Prostate gland (tissue), 2 donors: ENCODE measurements at regions not wholly inside any gene's neighbourhood (a gene's known extent, or its start where the extent isn't known, plus 50 kb on each side); places are given as distances from the start of the nearest gene placed in this dataset.

Experiments
- DNase-seq: peaks from one replicate; pipeline ENCODE4 v3.0.0-alpha.2; 2019; ENCODE audit warnings: low spot score
- H3K27ac ChIP-seq, 2 donors: fragments of 200-600 bp; sonication (generic); 2 replicates each; pipeline ENCODE4 v1.5.1; 2017 to 2019
- H3K27me3 ChIP-seq: fragments of 200-600 bp; sonication (generic); replicated peaks from 2 replicates; pipeline ENCODE4 v1.5.1; 2019; ENCODE audit not compliant: insufficient read depth
- H3K36me3 ChIP-seq, 2 donors: fragments of 200-600 bp; sonication (generic); 1 replicate in 1 of 2; 2 replicates in 1 of 2; pipeline versions ENCODE4 v1.5.1 to v1.8.1; 2017 to 2019
- H3K4me1 ChIP-seq: fragments of 200-600 bp; sonication (generic); replicated peaks from 2 replicates; pipeline ENCODE4 v1.5.1; 2019
- H3K4me3 ChIP-seq, 2 donors: fragments of 200-600 bp; sonication (generic); 2 replicates each; pipeline ENCODE4 v1.5.1; 2017 to 2019
- H3K9me3 ChIP-seq: fragments of 200-600 bp; sonication (generic); 2 replicates; pipeline ENCODE4 v1.5.1; 2017
- CTCF ChIP-seq, 4 experiments: fragments of 200-600 bp in 2 of 4; fragments of 450-650 bp in 2 of 4; sonication (generic) in 2 of 4; IDR thresholded peaks; 1 replicate in 3 of 4; 2 replicates in 1 of 4; pipeline ENCODE4 v1.5.1; 2016 to 2019; ENCODE audit warnings: antibody characterized with exemption in 4 of 4, mild to moderate bottlenecking in 2 of 4, moderate library complexity in 2 of 4
- POLR2A ChIP-seq: fragments of 450-650 bp; IDR thresholded peaks from one replicate; pipeline ENCODE4 v1.6.1; 2016; ENCODE audit warnings: antibody characterized with exemption, mild to moderate bottlenecking
- POLR2AphosphoS5 ChIP-seq: sonication (generic); formaldehyde crosslinking; IDR thresholded peaks from one replicate; pipeline ENCODE4 v1.6.1; 2017; ENCODE audit warnings: antibody characterized with exemption
- WGBS: methylation state at CpG from one replicate; pipeline ENCODE4 v1.1.5; 2018; 5-methylcytosine and 5-hydroxymethylcytosine counted together
- intact Hi-C: fragments of 100-400 bp; cut with DNase I; formaldehyde crosslinking; loops from one replicate; pipeline ENCODE4 v1.14.2; 2022

- intact Hi-C loops = no loop called here
- DNase-seq = no peak
- no peak overlapping the region for H3K27ac ChIP-seq
- no peaks in the 10 kb centered on the region for H3K4me1 ChIP-seq
- H3K4me3 ChIP-seq = no peak overlapping the region
- no peak for TF ChIP-seq POLR2AphosphoS5
- no peaks in the 10 kb centered on the region for H3K36me3 ChIP-seq
- H3K27me3 ChIP-seq = no peaks in the 10 kb centered on the region
- H3K9me3 ChIP-seq = no peaks in the 10 kb centered on the region
Observed at GRCh38 chr6:14644381-14644780, 526.8 kb downstream of the CD83 start.

- Histone ChIP-seq H3K36me3 (no peaks in the 10 kb centered on the region), H3K4me3 (no peak overlapping the region), H3K9me3 (no peaks in the 10 kb centered on the region), H3K27me3 (no peaks in the 10 kb centered on the region), H3K4me1 (no peaks in the 10 kb centered on the region), H3K27ac (no peak overlapping the region)
- TF ChIP-seq POLR2AphosphoS5 = no peak
- no peak for TF ChIP-seq CTCF (IDR thresholded peaks at IDR 0.05)
- no peak for TF ChIP-seq POLR2A
- no peak for DNase-seq
- intact Hi-C loops = no loop called here
- WGBS = 79% methylated on average over 5 of the region's 5 CpGs
Observed at GRCh38 chr6:14645221-14645620, 527.6 kb downstream of the CD83 start.

GRCh38 chr6:14645841-14646240 is 528.3 kb downstream of the CD83 start:
- H3K9me3 ChIP-seq = no peaks in the 10 kb centered on the region
- TF ChIP-seq POLR2A (no peak), CTCF (IDR thresholded peaks at IDR 0.05) (no peak), POLR2AphosphoS5 (no peak)
- no peaks in the 10 kb centered on the region for H3K36me3 ChIP-seq
- WGBS = 95% methylated on average over 3 of the region's 3 CpGs
- H3K4me1 ChIP-seq = no peaks in the 10 kb centered on the region
- no peaks in the 10 kb centered on the region for H3K27me3 ChIP-seq
- no peak overlapping the region for H3K27ac ChIP-seq
- intact Hi-C loops = no loop called here
- no peak for DNase-seq
- H3K4me3 ChIP-seq = no peak overlapping the region

GRCh38 chr6:14646371-14646770 is 528.8 kb downstream of the CD83 start:
- H3K4me3 ChIP-seq = no peak overlapping the region
- no peaks in the 10 kb centered on the region for H3K4me1 ChIP-seq
- no peaks in the 10 kb centered on the region for H3K36me3 ChIP-seq
- H3K27me3 ChIP-seq = no peaks in the 10 kb centered on the region
- 88% methylated on average over 1 of the region's 1 CpG for WGBS
- H3K27ac ChIP-seq = no peak overlapping the region
- no peaks in the 10 kb centered on the region for H3K9me3 ChIP-seq
- intact Hi-C loops = no loop called here
- TF ChIP-seq POLR2A (no peak), POLR2AphosphoS5 (no peak), CTCF (IDR thresholded peaks at IDR 0.05) (no peak)
- DNase-seq = no peak

GRCh38 chr6:14647357-14647756 is 529.8 kb downstream of the CD83 start:
- no peaks in the 10 kb centered on the region for H3K36me3 ChIP-seq
- no peak overlapping the region for H3K4me3 ChIP-seq
- TF ChIP-seq POLR2AphosphoS5 = no peak
- no peak for TF ChIP-seq CTCF (IDR thresholded peaks at IDR 0.05)
- TF ChIP-seq POLR2A = no peak
- H3K4me1 ChIP-seq = no peaks in the 10 kb centered on the region
- H3K27ac ChIP-seq = no peak overlapping the region
- no peaks in the 10 kb centered on the region for H3K27me3 ChIP-seq
- DNase-seq = no peak
- no peaks in the 10 kb centered on the region for H3K9me3 ChIP-seq
- intact Hi-C loops = no loop called here
- WGBS = 71% methylated on average over 6 of the region's 6 CpGs

GRCh38 chr6:14652536-14652935 is 535.0 kb downstream of the CD83 start:
- H3K9me3 ChIP-seq = no peaks in the 10 kb centered on the region
- no peaks in the 10 kb centered on the region for H3K36me3 ChIP-seq
- intact Hi-C loops = no loop called here
- no peaks in the 10 kb centered on the region for H3K27me3 ChIP-seq
- H3K4me1 ChIP-seq = no peaks in the 10 kb centered on the region
- no peak overlapping the region for H3K4me3 ChIP-seq
- no peak overlapping the region for H3K27ac ChIP-seq
- no peak for DNase-seq
- no peak for TF ChIP-seq CTCF (IDR thresholded peaks at IDR 0.05)
- no peak for TF ChIP-seq POLR2AphosphoS5
- TF ChIP-seq POLR2A = no peak
